ENCODE measurements at regions not wholly inside any gene's neighbourhood (a gene's known extent, or its start where the extent isn't known, plus 50 kb on each side); places are given as distances from the start of the nearest gene placed in this dataset.

GRCh38 chr1:96427616-96428015, 294.0 kb upstream of the PTBP2 start:
- TF ChIP-seq POLR2A (IDR thresholded peaks at IDR 0.05; ENCODE audit: control extremely low read depth in 1 of 2, low read depth in 2 of 2, low read length in 2 of 2) (no peak), RAD21 (IDR thresholded peaks at IDR 0.05 in 1 of 2, conservative IDR thresholded peaks at IDR 0.05 in 1 of 2; ENCODE audit: low read depth in 2 of 2, low read length in 2 of 2) (no peak), CTCF (IDR thresholded peaks at IDR 0.05; ENCODE audit: control extremely low read depth in 1 of 3, insufficient read depth in 1 of 3, low read depth in 1 of 3, low read length in 3 of 3) (no peak), EP300 (IDR thresholded peaks at IDR 0.05; ENCODE audit: borderline replicate concordance in 1 of 2, low read depth in 2 of 2, low read length in 2 of 2) (no peak), POLR2AphosphoS5 (IDR thresholded peaks at IDR 0.05; ENCODE audit: low read depth, low read length) (no peak), RXRA (IDR thresholded peaks at IDR 0.05; ENCODE audit: insufficient read depth, low read depth, low read length) (no peak), BACH1 (IDR thresholded peaks at IDR 0.05; ENCODE audit: low read length) (no peak), MAFK (IDR thresholded peaks at IDR 0.05; ENCODE audit: low read depth, low read length) (no peak), USF2 (IDR thresholded peaks at IDR 0.05; ENCODE audit: low read length) (no peak), YY1 (IDR thresholded peaks at IDR 0.05; ENCODE audit: low read depth, low read length) (no peak), POU5F1 (IDR thresholded peaks at IDR 0.05; ENCODE audit: low read depth, low read length) (no peak)

All from H1 (cell line).